NCI-H748 (cell line): ENCODE measurements at regions not wholly inside any gene's neighbourhood (a gene's known extent, or its start where the extent isn't known, plus 50 kb on each side); places are given as distances from the start of the nearest gene placed in this dataset.
A peak's percentile ranks its signal among the peaks of the same experiment; 100 is the strongest.

Source experiments
- DNase-seq: peaks from one replicate; lab custom pipeline; 2025; ENCODE audit not compliant: unreplicated experiment; lab: John Stamatoyannopoulos, UW

DNA sequence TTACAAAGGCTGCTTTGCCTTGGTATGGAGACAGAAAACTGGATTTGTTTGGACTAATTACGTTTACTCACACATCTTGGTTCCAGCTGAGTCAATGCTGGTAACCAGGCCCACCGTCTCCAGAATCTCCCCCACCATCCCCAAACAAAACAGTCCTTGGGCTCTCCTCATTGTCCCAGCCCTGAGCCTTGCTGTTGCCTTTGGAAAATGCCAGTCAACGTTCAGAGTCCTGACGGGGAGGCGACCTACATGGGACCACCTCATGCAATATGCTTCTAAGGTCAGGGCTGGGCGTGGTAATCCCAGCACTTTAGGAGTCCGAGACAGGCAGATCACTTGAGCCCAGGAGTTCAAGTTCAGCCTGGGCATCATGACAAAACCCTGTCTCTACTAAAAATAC, 85.2 kb upstream of the IQSEC1 start:
- DNase-seq: peak; percentile 7

GRCh38 chr3:13157986-13158385, 84.8 kb upstream of the IQSEC1 start:
- no peak for DNase-seq

DNA sequence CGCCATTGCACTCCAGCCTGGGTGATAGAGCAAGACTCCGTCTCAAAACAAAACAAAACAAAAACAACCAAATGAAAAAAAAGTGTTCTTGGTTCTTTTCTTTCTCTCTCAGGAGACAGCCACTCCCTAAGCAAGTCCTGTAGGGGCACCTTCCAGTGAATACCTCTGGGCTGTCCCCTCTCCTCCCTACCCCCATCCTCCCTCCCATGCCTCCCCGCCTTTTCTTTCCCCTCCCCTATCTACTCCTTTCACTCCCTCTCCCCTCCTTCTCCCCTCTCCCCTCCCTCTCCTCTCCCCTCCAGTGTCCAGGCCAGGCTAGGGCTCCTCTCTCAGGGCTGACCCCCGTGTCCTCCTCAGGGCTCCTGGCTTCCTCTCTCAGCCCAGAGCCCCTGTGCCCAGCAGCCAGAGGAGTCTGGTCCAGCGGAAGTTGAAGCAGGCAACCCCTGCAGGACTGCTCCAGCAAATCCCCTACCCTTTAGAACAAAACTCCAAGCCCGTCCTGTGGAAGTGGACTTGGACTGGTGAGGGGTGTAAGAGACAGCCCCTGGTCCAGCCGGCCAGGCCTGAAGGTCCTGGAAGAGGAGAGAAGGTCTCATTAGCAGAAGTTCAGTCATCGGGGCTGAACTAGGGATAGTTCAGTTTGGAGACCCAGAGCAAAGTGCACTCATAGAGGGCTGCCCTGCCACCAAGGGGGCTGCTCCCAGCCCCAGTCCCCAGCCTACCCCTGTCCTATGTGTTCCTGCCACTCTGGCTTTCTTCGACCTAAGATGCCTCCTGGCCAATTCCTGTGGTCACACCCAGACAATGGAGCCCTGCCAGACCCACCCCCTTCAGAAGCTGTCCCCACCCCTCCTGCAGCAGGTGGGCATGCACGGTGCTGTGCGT, 79.8 kb upstream of the IQSEC1 start:
- peak; percentile 7 for DNase-seq

- DNase-seq: no peak
These were observed 77.4 kb upstream of the IQSEC1 start for GRCh38 chr3:13150624-13151023.

DNA sequence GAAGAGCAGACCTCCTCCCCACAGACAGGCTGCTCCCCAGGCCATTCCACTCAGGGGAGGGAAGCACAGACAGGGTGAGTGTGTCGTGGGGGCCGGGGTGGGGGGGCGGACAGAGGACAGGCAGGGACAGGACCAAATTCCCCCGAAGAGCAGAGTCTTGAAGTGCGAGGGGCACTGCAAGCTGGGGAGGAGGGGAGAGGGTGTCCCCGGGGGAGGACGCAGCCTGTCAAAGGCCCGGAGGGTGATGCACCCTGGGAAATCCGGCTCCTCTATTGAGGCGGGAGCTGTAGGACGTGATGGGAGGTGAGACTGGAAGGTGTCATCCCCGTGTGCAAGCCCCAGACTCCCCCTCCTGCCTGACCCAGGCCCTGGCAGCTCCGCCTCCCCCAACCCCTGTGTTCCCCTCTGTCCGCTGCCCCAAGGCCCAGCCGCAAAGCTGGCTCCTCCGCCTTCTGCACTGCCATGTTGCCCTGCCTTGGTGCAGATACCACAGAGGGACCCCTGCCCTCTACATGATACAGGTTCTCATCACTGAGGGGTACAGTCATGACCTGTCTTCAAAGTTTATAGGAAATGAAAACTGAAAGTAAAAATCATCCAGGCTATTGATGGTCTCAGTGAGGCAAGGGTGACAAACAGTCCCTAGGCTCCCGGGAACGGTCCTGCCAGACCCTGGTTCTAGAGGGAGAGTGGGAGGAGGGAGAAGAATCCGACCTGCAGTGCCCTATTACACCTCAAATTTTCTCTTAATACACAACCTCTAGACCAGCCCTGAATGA, 76.3 kb upstream of the IQSEC1 start:
- DNase-seq: no peak

DNA sequence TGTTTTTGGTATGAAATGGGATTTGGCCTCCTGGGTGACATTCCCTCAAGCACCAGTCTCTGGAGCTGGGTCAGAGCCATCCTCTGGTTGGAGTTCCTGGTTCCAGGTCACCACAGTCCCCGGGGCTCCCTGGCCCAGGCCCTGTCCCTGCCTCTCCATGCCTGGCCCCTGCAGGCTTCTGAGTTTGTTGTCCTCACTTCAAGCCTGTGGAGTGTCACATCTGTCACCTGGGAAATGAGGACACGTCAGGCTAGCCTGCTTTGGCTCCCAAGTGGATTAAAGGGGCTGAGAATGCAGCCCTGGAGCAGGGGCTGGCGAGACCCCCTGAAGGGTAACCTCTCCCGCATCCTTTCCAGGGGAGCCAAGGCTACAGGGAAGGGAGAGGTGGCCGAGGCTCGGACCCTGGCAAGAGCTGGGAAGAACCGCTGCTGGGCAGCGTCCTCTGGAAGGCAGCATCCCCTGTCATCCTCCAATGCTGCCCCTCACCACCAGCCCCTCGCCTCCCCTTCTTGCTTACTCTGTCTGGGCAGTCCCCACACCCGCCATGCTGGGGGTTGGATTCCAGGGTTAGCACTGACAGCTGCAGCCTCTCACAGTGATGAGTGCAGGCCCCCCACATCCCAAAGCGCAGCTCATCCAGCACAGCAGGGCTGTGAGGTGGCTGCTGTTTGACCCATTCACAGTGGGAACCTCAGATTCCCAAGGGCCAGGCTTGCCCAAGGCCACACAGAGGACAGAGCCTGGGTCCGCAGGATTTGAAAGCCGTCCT, 75.5 kb upstream of the IQSEC1 start:
- DNase-seq: no peak

DNA sequence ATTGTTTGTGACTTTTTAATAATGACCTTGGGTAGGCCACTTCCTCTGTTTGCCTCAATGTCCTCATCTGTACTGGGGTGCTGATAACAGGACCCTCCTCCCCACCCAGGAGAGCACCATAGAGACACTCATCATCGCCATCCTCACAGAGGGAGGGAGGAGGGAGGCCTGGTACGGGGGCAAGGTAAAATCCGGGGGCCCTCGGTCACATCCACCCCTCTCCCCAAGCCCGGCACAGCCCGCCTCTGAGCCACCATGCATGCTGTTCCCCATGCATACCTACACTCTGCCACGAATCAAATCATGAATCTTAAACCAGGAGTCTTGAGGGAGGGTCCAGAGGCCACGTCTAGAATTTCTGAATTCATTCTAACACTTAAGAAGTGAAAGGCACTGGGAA, 74.9 kb upstream of the IQSEC1 start:
- no peak for DNase-seq

GRCh38 chr3:13147344-13147743, 74.1 kb upstream of the IQSEC1 start:
- DNase-seq: no peak

DNA sequence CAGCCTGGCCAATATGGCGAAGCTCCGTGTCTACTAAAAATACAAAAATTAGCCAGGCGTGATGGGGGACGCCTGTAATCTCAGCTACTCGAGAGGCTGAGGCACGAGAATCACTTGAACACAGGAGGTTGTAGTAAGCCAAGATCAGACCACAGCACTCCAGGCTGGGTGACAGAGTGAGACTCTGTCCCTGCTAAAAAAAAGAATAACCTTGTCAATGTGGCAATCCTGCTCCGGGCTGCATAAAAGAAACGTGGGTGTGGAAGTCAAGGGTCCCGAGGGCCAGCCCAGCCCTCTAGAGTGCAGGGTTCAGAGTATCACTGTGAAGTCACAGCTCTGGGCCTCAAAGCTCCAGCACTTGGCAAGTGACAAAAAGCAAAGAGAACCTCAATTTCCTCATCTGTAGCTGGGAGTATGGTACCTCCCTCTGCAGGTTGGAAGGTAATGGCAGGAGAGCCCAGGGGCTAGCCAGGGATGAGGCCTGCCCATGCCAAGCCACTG, 73.5 kb upstream of the IQSEC1 start:
- DNase-seq: no peak

- DNase-seq: no peak
These were observed 72.8 kb upstream of the IQSEC1 start for GRCh38 chr3:13145826-13146642.

DNA sequence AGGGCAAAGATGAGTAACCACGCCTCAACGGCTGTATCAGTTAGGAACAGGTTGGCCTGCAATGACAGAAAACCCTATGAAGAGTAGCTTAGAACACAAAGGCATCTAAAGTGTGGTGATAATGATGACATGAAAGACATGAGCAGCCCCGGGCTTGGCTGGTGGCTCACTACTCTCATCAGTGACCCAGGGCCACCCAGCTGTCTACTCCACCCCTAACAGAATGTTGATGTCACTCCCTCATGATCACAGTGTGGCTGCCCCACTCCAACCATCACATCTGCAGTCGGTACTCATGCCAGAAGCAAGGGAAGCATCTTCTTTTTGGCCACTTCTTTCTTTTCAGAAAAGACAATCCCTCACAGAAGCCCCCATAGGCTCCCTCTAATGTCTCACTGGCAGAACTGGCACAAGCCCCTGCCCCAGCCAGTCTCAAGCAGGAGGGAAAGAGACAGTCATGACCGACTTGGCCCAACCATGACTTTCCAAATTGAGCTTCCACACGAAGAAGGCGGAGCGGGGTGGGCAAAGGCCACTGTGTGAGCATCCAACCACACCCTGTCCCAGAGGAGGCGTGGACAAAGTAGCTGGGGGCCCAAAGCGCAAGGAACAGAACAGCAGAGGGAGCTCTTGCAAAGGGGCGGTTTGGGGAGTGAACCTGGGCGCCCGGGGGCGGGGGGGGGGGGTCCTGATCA, 72.0 kb upstream of the IQSEC1 start:
- DNase-seq: no peak

GRCh38 chr3:13144163-13145023, 71.2 kb upstream of the IQSEC1 start:
- no peak for DNase-seq

DNA sequence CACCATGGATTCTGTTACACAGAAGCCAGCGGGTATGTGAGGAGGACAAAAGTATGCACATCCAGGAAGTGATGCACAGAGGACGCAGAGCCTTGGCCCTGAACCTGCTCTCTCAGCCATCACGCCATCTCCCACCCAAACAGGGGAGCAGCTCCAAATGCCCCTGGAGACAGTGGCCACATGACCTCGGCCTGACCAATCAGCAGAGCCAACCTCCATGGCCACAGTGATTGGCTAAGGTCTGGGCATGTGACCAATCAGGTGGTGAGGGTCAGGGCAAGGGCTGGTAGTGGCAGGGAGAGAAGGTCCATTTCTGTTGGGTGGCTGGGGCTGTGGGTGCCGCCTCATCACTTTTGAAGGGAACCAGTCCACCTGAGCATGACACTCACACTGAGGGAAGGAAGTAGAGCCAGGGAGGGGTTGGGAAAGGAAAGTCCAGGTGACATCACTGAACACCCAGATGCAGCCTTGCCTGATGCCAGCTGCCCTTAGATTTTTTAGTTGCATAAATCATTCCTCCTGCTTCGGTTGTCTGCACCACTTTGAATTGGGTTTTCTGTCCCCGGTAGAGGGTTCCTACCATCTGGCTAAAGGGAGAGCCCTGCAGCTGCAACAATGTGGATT, 70.3 kb upstream of the IQSEC1 start:
- DNase-seq: no peak

GRCh38 chr3:13142552-13143380, 69.5 kb upstream of the IQSEC1 start:
- DNase-seq: no peak

GRCh38 chr3:13141991-13142412, 68.8 kb upstream of the IQSEC1 start:
- no peak for DNase-seq

DNA sequence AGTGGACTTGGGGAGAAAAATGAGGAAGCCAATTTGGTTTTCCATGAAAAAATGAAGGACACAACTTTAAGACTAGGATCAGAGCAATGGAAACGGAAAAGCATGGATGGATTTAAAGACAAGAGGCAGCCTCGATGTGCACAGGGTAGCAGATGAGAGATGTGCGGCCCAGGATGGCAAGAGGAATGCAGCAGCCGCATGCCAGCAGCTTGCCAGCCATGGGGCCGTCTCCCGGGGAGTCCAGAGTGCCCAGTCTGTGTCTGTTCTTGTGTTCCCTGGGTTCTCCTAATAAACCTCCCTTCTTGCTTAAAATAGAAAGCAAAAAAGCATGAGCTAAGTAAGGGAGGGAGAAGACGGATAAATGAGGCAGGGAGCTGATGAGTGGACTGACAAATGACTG, 68.0 kb upstream of the IQSEC1 start:
- DNase-seq: no peak

DNA sequence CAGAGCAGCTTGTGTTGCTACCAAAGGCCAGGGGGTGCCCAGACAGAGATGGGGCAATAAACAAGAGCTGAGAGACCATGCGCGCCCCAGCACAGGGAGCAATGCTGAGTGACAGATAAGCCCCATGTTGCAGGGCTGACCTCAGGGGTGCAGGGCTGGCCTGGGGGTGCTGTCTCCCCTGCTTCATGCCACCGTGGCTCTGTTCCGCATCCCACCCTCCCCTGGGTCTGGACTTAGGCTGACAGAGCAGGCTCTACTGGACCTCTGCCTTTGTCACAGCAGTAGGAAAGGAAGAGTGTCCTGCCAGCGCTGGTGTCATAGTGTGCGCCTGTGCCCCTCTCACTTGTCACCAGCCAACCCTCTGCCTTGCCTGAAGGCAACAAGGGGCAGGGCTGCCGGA, 67.4 kb upstream of the IQSEC1 start:
- DNase-seq: no peak
